HG03060 (cell line): ENCODE measurements at regions not wholly inside any gene's neighbourhood (a gene's known extent, or its start where the extent isn't known, plus 50 kb on each side); places are given as distances from the start of the nearest gene placed in this dataset.

Experiments used
- ATAC-seq: cut with Tn5 transposase; IDR thresholded peaks from one replicate; pipeline ENCODE4 v1.9.1; 2021; ENCODE audit warnings: low read depth, moderate number of reproducible peaks; ENCODE audit not compliant: unreplicated experiment

DNA sequence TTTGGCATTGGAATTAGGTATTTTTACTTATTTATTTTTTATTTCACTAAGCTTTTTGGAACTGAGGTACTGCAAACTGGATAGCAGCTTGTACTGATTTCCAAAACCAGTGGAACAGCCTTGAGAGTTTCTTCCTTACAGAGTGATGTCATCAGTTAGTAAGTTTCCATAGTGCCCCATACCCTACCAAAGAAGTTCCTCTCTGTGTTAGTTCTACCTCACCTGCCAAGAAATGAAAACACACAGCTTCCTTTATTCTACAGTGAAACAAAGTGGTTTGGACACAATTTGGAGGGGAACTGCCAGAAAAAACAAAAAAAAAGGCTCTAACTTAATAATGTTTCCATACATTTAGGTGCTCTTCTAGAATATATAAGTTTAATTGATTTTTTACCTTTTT lies 430.9 kb upstream of the ADGRL2 start:
- no peak for ATAC-seq

- no peak for ATAC-seq
Observed at GRCh38 chr1:81366173-81366572, 434.6 kb upstream of the ADGRL2 start.

DNA sequence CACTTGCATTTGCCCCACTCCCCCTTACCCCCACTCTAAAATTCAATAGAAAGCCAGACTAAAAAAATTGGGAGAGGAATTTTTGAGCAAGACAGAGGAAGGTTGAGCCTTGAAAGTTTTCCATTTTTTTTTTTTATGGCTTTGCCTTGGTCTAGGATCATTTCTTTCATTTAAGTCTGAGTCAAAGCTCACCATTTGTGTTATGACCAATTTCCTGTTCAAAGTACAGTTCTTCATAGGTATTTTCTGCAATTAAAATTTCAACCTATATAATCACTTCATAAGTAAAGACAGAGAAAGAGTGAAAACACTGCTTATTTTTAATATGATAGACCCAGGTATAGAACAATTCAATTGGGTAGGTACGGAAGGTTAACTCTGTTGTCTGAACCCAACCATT lies 436.6 kb upstream of the ADGRL2 start:
- no peak for ATAC-seq

DNA sequence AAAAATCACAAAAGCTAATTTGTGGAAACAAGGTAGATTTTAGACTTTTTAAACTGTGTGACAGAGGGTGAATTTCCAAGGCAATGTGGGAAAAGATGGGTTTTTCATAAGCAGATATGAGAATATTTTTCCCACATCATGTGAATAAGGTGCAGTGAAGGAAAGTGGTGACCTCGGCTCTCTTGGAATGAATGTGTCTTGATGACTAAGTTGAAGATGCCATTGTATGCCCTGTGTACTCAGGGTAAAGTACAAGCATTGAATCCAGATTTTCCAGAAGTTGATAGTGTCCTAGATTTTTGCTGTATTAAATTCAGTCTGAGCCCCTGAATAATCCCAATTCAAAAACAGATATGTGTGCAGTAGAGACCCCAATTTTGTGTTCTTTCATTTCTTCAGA lies 442.6 kb upstream of the ADGRL2 start:
- no peak for ATAC-seq

DNA sequence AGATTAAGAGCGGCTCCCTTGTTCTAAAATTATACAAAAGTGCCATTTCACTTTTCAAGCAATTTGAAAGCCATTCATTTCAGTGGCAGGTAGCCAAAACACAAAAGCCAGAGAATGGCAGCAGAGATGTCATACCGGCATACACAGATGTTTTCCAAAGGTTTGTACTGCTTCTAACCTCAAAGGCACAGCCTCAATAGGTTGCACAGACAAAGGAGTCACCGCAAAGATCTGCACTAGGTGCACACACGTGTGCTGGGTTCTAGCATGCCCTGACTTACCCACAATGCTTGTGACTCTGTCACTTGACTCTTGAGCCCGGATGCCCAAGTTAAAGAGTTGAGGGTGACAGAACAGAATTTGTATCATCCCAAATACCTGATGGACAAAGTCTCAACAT lies 448.9 kb upstream of the ADGRL2 start:
- ATAC-seq, result no peak

GRCh38 chr1:81349194-81349965 lies 451.4 kb upstream of the ADGRL2 start:
- ATAC-seq, result no peak

DNA sequence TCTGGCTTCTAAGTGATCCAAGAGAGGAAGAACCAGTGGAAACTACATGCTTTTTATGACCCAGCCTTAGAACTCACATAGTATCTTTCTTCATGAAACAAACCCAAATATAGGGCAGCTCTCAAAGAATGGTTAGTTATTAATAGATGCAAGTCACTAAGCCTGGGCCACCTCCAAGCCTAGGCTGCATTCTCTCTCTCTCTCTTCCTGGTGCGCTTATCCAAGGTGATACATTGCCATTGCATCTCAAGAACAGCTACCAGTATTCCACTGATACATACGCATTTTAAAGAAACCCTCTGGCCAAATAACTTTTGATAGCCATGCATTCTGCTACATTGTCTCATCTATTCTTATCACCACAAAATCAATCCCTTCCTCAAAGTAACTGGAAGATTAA lies 455.6 kb upstream of the ADGRL2 start:
- no peak for ATAC-seq

- ATAC-seq, result no peak
Observed at GRCh38 chr1:81340239-81340638, 460.5 kb upstream of the ADGRL2 start.

GRCh38 chr1:81337226-81337625 lies 463.5 kb upstream of the ADGRL2 start:
- ATAC-seq, result no peak

DNA sequence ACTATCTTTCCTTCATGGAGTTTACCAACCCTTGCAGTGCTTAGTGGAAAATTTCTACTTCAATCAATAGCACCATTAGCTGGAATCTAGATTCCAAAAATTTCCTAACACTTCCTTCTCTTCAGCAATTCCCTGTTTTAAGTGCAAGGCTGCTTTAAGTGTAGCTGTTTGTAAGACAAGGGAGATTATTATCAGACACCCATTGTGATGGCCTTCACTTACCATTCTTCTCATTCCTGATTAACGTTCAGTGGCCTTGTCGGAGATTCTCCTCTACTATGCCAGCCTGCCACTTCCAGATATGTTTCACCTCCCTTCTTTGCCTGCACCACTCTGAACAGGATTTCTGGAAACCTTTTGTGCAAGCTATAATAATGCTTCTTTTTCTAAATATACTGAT lies 464.9 kb upstream of the ADGRL2 start:
- no peak for ATAC-seq

- no peak for ATAC-seq
Observed at GRCh38 chr1:81330521-81330920, 470.2 kb upstream of the ADGRL2 start.

DNA sequence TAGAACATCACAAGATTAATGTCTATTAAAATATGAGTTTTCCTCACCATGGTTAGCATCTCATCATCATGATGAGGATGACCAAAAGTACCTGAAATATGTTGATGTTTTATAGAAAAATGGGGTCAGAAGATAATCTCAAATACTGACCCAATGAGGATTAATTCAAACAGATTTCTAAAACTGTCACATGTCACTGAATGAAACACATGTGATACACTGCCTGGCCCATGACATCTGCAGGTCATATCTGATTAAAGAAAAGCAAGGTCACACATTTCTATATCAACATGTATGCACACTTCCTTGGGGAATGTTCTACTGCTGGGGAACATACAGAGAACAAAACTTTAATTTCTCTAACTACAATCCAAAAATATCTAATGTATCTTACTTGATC lies 470.6 kb upstream of the ADGRL2 start:
- ATAC-seq, result no peak

GRCh38 chr1:81329041-81329440 lies 471.7 kb upstream of the ADGRL2 start:
- no peak for ATAC-seq

DNA sequence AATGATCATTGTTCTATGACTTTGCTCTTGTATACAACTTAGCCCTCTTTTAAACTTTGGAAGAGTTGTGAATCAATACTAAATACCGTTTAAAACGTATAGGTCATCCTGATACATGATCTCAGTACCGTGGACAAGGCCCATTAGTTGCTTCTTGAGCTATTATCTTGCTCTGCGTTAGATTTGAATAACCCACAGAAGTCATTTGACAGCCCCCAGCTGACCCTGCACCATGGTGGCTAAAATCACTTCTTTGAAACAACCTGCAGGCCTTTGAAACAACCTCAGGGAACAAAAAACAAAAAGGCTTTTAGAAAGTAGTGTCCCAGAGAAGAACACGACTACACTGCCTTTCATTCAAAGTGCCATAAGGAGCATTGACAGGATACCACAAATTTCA lies 473.0 kb upstream of the ADGRL2 start:
- ATAC-seq, result no peak

GRCh38 chr1:81327103-81327710 lies 473.5 kb upstream of the ADGRL2 start:
- ATAC-seq, result no peak

- ATAC-seq, result no peak
Observed at GRCh38 chr1:81326212-81326611, 474.5 kb upstream of the ADGRL2 start.

DNA sequence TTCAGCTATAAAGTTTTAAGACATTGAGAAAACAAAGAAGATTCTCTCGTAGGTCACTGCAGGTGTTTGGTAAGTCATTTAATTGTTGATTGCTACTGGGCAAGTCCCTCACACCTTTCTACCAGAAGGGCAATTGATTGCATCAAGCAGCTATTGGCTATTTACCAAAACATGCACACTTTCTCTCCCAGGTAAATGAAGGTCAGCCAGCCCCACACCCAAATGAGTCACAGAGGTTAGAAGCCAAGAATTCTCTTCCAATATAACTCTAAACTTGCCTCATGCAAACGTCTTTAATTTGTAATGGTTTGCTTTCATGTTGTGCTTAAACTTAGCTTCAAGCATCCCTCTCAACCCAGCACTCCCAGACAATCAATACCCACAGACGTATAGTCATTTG lies 475.3 kb upstream of the ADGRL2 start:
- no peak for ATAC-seq

- ATAC-seq, result no peak
Observed at GRCh38 chr1:81323862-81324261, 476.9 kb upstream of the ADGRL2 start.

- ATAC-seq, result no peak
Observed at GRCh38 chr1:81317191-81317590, 483.5 kb upstream of the ADGRL2 start.

DNA sequence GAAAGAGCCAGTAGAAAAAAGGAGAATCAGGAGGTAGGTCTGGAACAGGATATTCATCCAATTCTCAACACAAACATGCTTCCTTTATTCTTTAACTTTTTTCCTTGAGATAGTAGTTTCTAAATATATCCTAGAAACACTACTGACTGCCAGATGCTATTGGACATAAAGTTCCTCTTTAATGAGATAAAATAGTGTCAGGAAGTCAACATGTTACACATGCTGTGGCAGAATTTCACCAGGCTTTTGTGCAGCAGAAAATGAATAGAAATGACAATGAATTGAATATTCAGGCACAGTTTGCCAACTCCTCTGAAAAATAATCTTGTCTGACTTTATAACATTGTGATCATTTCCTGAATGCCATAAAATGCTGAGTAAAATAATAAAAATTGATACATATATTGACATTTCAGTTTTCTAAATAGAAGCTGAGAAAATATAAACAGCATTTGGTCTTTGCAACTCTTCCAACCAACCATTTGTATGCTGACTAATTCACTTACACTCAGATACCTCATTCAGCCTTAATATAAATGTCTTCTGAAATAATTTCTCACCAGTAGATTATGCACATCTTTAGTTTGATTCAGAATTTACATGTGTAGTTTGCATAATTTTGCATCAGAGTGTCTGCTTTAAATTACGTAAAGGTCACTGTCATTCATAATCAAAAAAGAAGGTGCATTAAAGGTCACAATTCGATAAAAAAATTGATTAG lies 486.1 kb upstream of the ADGRL2 start:
- ATAC-seq, result no peak

GRCh38 chr1:81313289-81313688 lies 487.4 kb upstream of the ADGRL2 start:
- no peak for ATAC-seq

- no peak for ATAC-seq
Observed at GRCh38 chr1:81312272-81312754, 488.4 kb upstream of the ADGRL2 start.
